Peyer's patch (tissue), 4 donors: ENCODE measurements at regions not wholly inside any gene's neighbourhood (a gene's known extent, or its start where the extent isn't known, plus 50 kb on each side); places are given as distances from the start of the nearest gene placed in this dataset.

Experiments used
- DNase-seq, 3 donors: peaks; one replicate each; pipeline ENCODE4 v3.0.0-alpha.2; 2017 to 2019
- H3K27ac ChIP-seq, 4 donors: fragments of 200-600 bp; sonication (generic); one replicate each; pipeline ENCODE4 v1.5.1; 2016 to 2019
- H3K27me3 ChIP-seq, 2 donors: fragments of 200-600 bp; sonication (generic); one replicate each; pipeline ENCODE4 v1.5.1; 2019
- H3K36me3 ChIP-seq, 3 donors: fragments of 200-600 bp; sonication (generic); one replicate each; pipeline ENCODE4 v1.5.1; 2016 to 2019
- H3K4me1 ChIP-seq, 4 donors: fragments of 200-600 bp; sonication (generic); one replicate each; pipeline ENCODE4 v1.5.1; 2016 to 2019
- H3K4me3 ChIP-seq, 4 donors: fragments of 200-600 bp; sonication (generic); 1 replicate in 3 of 4; 2 replicates in 1 of 4; pipeline ENCODE4 v1.5.1; 2016 to 2019; ENCODE audit warnings: mild to moderate bottlenecking in 1 of 4
- H3K9me3 ChIP-seq, 4 donors: fragments of 200-600 bp; sonication (generic); one replicate each; pipeline ENCODE4 v1.5.1; 2016 to 2019; ENCODE audit warnings: mild to moderate bottlenecking in 1 of 4
- POLR2A ChIP-seq, 2 donors: fragments of 450-650 bp; IDR thresholded peaks; one replicate each; pipeline ENCODE4 v1.5.1; 2017; ENCODE audit warnings: antibody characterized with exemption in 2 of 2, mild to moderate bottlenecking in 2 of 2, moderate library complexity in 2 of 2
- TF ChIP-seq, protein P1 (sequence below), 6 experiments: fragments of 450-650 bp in 4 of 6; fragments of 200-600 bp in 2 of 6; sonication (generic) in 1 of 6; IDR thresholded peaks; one replicate each; pipeline ENCODE4 v1.5.1; 2017 to 2019; ENCODE audit warnings: antibody characterized with exemption in 6 of 6, mild to moderate bottlenecking in 3 of 6, moderate library complexity in 1 of 6

DNA sequence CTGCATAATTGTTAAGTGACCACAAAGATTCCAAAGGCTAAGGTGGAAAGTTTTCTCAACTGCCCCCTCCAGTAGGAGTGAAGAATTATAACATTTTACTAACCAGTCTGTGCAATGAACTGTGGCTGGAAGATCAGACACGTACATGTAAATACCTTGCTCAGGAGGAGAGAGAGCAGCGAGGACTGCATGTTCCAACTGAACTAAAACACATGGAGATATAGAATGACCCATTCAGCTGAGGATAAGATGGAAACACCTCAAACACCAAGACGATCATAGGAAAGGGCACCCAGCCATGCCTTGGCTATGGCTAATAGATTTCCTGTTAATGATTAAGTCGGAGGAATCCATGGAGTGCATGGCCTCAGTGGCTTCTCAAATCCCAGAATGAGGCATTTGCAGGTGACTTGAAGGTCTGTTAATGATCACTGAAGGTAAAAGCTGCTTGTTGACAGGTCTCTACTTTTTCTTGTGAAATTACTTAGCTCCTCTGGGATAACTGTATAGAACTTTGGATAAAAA is 875.6 kb downstream of the TFAP2A start:
- Histone ChIP-seq H3K27me3 (no peaks in the 10 kb centered on the region), H3K4me3 (no peak overlapping the region), H3K9me3 (no peaks in the 10 kb centered on the region), H3K4me1 (no peaks in the 10 kb centered on the region), H3K36me3 (no peaks in the 10 kb centered on the region), H3K27ac (no peak overlapping the region)
- DNase-seq, result no peak
- TF ChIP-seq POLR2A (IDR thresholded peaks at IDR 0.05), result no peak
- TF ChIP-seq, protein P1, sequence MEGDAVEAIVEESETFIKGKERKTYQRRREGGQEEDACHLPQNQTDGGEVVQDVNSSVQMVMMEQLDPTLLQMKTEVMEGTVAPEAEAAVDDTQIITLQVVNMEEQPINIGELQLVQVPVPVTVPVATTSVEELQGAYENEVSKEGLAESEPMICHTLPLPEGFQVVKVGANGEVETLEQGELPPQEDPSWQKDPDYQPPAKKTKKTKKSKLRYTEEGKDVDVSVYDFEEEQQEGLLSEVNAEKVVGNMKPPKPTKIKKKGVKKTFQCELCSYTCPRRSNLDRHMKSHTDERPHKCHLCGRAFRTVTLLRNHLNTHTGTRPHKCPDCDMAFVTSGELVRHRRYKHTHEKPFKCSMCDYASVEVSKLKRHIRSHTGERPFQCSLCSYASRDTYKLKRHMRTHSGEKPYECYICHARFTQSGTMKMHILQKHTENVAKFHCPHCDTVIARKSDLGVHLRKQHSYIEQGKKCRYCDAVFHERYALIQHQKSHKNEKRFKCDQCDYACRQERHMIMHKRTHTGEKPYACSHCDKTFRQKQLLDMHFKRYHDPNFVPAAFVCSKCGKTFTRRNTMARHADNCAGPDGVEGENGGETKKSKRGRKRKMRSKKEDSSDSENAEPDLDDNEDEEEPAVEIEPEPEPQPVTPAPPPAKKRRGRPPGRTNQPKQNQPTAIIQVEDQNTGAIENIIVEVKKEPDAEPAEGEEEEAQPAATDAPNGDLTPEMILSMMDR (IDR thresholded peaks at IDR 0.05), result no peak

DNA sequence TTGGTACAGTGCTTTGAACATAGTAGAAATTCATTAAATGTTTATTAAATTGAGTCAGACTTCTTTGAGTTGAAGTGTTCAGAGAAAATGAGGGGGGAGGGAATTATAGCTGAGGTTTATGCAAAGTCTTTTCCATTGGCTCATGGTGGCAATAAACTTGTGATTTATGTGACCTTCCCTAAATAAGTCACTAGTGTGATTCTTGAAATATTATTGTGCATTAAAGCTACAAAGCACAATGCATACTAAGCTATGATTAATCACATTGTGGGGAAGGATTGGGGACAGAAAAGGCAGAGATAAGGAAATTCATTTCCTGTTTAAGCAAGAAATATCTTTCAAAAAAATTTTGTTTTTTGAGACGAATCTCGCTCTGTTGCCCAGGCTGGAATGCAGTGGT is 877.5 kb downstream of the TFAP2A start:
- H3K36me3 ChIP-seq, result no peaks in the 10 kb centered on the region
- no peaks in the 10 kb centered on the region for H3K9me3 ChIP-seq
- no peaks in the 10 kb centered on the region for H3K27me3 ChIP-seq
- no peaks in the 10 kb centered on the region for H3K4me1 ChIP-seq
- no peak for DNase-seq
- no peak for TF ChIP-seq POLR2A (IDR thresholded peaks at IDR 0.05)
- no peak overlapping the region for H3K27ac ChIP-seq
- no peak overlapping the region for H3K4me3 ChIP-seq

DNA sequence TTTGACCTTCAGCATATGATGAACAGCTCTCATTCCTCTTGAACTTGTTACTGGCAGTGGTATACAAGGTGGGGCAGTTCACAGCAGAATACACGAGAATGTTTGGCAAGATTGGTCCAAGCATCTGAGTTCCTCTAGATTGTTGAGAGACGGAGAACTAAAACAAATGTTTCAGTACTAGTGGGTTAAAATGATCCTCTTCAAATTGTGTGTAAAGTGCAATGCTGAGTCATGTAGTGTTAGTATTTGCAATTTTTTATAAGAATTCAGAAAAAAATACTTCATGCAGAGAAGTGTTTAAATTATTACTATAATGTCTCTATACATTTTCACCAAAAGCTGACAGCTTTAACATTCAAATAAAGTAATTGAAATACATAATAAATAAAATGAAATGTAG is 879.8 kb downstream of the TFAP2A start:
- Histone ChIP-seq H3K36me3 (no peaks in the 10 kb centered on the region), H3K27me3 (no peaks in the 10 kb centered on the region), H3K4me3 (no peak overlapping the region), H3K27ac (no peak overlapping the region), H3K9me3 (no peaks in the 10 kb centered on the region), H3K4me1 (no peaks in the 10 kb centered on the region)
- no peak for DNase-seq
- TF ChIP-seq, protein P1 (IDR thresholded peaks at IDR 0.05), result no peak
- no peak for TF ChIP-seq POLR2A (IDR thresholded peaks at IDR 0.05)

DNA sequence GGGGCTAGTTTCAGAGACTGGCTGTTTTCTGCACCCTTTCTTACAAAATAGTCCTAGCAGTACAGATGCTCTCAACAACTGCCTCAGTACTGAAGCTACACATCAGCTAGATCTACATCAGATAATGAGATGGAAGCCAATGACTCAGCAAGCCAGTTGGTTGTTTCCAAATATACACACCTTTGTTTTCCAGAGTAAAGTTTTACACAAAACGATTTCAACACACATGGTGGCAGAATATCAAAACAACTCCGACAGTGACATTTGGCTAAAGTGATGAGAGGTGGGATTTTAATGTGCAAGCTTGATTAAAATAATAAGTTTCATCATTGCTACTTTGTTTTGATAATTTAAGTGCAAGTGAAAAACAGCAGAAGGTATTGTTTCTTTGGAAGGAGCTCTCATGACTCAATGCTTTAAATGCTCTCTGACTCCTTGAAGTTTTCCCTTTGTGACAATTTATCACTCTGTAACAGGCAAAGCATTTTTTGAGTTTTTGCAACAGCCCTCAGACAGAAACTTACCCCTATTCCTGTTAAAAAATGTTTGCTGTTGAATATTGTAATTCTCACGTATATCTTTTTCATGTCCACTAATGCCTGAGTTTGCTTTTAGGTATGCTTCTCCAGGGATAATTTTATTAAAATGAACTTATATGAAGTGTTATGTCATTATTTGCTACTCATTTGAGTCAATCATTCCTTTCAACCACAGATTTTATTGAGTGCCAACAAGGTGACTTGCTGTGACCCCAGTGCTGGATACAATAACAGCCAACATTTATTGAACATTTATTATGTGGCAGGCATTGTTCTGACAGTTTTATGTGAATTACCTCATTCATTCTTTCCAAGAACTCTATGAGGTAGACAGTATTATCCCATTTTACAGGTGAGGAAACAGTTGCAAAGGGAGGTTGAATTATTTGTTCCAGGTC is 882.0 kb downstream of the TFAP2A start:
- no peak for DNase-seq
- no peak overlapping the region for H3K4me3 ChIP-seq
- no peaks in the 10 kb centered on the region for H3K4me1 ChIP-seq
- TF ChIP-seq, protein P1 (IDR thresholded peaks at IDR 0.05), result no peak
- TF ChIP-seq POLR2A (IDR thresholded peaks at IDR 0.05), result no peak
- H3K27me3 ChIP-seq, result no peaks in the 10 kb centered on the region
- no peaks in the 10 kb centered on the region for H3K9me3 ChIP-seq
- H3K27ac ChIP-seq, result no peak overlapping the region
- H3K36me3 ChIP-seq, result no peaks in the 10 kb centered on the region

DNA sequence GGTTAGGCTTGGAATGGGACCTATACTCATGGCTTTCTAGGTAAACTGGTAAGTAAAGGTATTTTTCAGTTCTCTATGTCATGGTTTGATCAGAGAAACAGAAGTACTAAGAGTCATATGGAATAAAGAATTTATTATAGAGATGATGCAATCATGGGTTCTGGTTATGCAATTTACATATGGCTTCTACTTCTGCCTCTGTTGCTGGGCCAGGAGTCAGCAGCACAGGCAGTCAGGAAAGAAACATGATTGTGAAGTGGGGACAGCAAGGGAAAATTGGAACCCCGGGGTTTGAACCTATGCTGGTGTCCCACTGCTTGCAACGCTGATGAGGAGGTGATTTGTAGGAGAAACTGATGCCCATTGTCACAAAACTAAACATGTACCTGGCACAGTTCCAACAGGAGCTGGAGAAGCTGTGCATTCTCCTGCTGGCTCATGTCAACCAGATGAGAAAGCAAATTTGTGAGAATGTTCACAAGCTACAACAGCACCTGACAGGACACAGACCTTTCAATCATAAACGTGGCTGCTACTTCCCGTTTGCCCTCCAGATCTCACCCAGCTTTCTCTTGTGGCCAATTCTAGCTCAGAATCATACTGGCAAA is 887.1 kb downstream of the TFAP2A start:
- no peak for DNase-seq
- no peak for TF ChIP-seq POLR2A (IDR thresholded peaks at IDR 0.05)
- TF ChIP-seq, protein P1 (IDR thresholded peaks at IDR 0.05), result no peak
- H3K4me1 ChIP-seq, result no peaks in the 10 kb centered on the region
- no peak overlapping the region for H3K4me3 ChIP-seq
- H3K27me3 ChIP-seq, result no peaks in the 10 kb centered on the region
- H3K9me3 ChIP-seq, result no peaks in the 10 kb centered on the region
- H3K36me3 ChIP-seq, result no peaks in the 10 kb centered on the region
- H3K27ac ChIP-seq, result no peak overlapping the region

DNA sequence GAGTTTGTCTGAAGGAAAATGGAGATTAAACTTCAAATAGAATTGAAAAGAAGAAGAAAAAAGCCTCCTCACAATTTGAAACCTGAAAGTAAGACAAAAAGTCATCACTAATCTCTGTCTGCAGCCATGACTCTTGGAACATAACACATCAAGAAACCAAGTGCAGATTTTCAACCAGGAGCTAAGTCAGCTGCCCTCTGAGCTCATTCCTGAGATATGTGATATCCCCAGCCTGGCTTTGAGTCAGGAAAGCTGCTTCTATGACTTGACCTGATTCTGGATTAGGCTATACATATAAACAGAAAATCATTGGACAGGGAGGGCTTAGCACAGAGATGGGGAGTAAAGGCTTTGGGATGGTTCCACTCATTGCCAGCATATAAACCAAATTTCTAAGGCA is 891.4 kb downstream of the TFAP2A start:
- no peak overlapping the region for H3K4me3 ChIP-seq
- H3K36me3 ChIP-seq, result no peaks in the 10 kb centered on the region
- no peaks in the 10 kb centered on the region for H3K4me1 ChIP-seq
- no peak overlapping the region for H3K27ac ChIP-seq
- TF ChIP-seq POLR2A (IDR thresholded peaks at IDR 0.05), result no peak
- TF ChIP-seq, protein P1 (IDR thresholded peaks at IDR 0.05), result no peak
- no peaks in the 10 kb centered on the region for H3K27me3 ChIP-seq
- DNase-seq, result no peak
- H3K9me3 ChIP-seq, result peaks cover 0 to 4% (median 0%) of the 10 kb centered on the region in 4 donors
